ENCODE measurements at regions not wholly inside any gene's neighbourhood (a gene's known extent, or its start where the extent isn't known, plus 50 kb on each side); places are given as distances from the start of the nearest gene placed in this dataset.

DNA sequence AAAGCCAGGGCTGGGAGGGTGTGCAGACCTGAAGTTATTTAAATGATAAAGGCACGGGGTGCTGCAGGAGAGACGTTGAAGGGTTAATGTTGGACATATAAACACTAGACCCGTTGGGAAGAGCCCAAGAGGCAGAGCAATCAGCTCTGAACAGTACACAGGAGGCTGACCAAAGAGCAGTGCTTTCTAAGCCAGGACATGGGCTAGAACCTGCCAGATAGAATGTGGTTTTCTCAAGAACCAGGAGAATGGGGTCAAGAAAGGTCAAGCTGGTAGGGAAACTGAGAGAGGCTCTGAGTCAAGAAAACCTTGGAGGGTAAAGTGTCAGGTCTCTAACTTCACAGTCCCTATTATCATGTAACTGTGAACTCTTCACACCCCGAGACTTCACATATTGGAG is 143.2 kb upstream of the EEA1 start:
- H3K4me3 Mint-ChIP-seq: no peak overlapping the region

GRCh38 chr12:93073324-93073723 is 144.2 kb upstream of the EEA1 start:
- Mint-ChIP-seq H3K27me3 (ENCODE audit: low read depth) (peaks cover 5% of the 10 kb centered on the region), H3K27ac (no peak overlapping the region), H3K4me3 (no peak overlapping the region), H3K36me3 (ENCODE audit: low read depth) (no peaks in the 10 kb centered on the region), H3K4me1 (peaks cover 9% of the 10 kb centered on the region), H3K9me3 (peaks cover 6% of the 10 kb centered on the region)
- TF ChIP-seq, protein P1, sequence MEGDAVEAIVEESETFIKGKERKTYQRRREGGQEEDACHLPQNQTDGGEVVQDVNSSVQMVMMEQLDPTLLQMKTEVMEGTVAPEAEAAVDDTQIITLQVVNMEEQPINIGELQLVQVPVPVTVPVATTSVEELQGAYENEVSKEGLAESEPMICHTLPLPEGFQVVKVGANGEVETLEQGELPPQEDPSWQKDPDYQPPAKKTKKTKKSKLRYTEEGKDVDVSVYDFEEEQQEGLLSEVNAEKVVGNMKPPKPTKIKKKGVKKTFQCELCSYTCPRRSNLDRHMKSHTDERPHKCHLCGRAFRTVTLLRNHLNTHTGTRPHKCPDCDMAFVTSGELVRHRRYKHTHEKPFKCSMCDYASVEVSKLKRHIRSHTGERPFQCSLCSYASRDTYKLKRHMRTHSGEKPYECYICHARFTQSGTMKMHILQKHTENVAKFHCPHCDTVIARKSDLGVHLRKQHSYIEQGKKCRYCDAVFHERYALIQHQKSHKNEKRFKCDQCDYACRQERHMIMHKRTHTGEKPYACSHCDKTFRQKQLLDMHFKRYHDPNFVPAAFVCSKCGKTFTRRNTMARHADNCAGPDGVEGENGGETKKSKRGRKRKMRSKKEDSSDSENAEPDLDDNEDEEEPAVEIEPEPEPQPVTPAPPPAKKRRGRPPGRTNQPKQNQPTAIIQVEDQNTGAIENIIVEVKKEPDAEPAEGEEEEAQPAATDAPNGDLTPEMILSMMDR (IDR thresholded peaks at IDR 0.05; ENCODE audit: unreplicated experiment in 3 of 3): no peak

More for the DNA sequence above, 143.2 kb upstream of the EEA1 start:
- Mint-ChIP-seq H3K27me3 (ENCODE audit: low read depth) (peaks cover 5% of the 10 kb centered on the region), H3K27ac (no peak overlapping the region), H3K4me1 (no peaks in the 10 kb centered on the region), H3K9me3 (peaks cover 6% of the 10 kb centered on the region), H3K36me3 (ENCODE audit: low read depth) (no peaks in the 10 kb centered on the region)
- TF ChIP-seq, protein P1 (IDR thresholded peaks at IDR 0.05; ENCODE audit: unreplicated experiment in 3 of 3): no peak

DNA sequence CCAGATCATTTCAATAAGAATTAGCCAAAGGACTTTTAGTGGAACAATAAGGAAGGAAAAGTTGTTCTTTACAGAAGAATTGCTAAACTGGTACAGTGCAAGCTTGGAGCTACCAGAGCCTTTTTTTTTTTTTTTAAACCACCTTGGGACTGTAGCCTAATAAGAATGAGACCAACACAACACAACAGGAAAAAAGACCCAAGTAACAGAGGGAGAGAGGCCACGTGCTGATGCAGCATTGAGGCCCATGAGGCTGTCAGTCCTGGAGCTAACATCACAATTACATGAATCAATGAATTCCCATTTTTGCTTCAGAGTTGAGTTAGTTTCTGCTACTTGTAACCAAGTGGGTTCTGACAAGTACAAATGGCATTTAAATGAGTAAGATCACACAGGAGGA is 149.0 kb upstream of the EEA1 start:
- H3K4me3 Mint-ChIP-seq: no peak overlapping the region

DNA sequence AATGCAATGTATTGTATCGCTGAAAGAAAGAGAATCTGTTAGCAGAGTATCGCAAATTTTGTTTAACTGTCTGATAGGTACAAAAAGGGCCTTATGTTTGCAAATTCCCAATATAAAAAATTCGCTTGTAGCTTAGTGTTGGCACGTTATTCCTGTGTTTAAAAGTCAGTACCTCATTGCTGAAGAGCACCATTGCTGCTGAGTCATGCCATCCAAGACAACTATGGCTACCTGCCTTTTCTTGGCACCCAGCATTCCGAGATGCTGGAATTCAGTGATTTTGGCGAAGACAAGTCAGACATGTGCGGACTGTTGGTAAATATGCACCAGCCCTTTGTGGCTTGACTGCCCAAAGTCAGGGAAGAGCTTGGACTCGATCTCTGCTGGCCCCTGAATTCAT is 149.5 kb upstream of the EEA1 start:
- Mint-ChIP-seq H3K27ac (no peak overlapping the region), H3K4me1 (peaks cover 9% of the 10 kb centered on the region), H3K36me3 (ENCODE audit: low read depth) (peaks cover 3% of the 10 kb centered on the region), H3K4me3 (no peak overlapping the region), H3K9me3 (peaks cover 14% of the 10 kb centered on the region), H3K27me3 (ENCODE audit: low read depth) (no peaks in the 10 kb centered on the region)
- TF ChIP-seq, protein P1 (IDR thresholded peaks at IDR 0.05; ENCODE audit: unreplicated experiment in 3 of 3): no peak

More for the DNA sequence above, 149.0 kb upstream of the EEA1 start:
- peaks cover 3% of the 10 kb centered on the region for H3K36me3 Mint-ChIP-seq (ENCODE audit: low read depth)
- H3K4me1 Mint-ChIP-seq: peaks cover 9% of the 10 kb centered on the region
- H3K27ac Mint-ChIP-seq: no peak overlapping the region
- H3K9me3 Mint-ChIP-seq: peaks cover 14% of the 10 kb centered on the region
- TF ChIP-seq, protein P1 (IDR thresholded peaks at IDR 0.05; ENCODE audit: unreplicated experiment in 3 of 3): no peak
- no peaks in the 10 kb centered on the region for H3K27me3 Mint-ChIP-seq (ENCODE audit: low read depth)

DNA sequence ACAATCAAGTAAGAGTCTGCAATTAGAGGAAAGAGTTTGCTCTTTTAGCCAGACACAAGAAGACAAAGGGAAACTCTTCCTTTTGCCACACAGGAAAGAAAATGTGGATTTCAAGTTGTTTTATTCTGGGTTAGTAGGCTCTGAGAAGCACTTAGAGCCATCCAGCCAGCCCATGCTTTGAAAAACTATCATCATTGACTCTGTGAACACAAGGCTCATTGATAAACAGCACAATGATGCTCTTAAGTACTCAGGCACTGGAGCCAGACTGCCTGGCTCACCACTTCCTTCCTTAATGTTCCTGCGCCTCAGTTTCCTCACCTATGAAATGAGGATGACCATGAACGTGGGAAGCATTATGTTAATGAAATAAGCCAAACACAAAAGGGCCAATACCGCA is 150.2 kb upstream of the EEA1 start:
- peaks cover 3% of the 10 kb centered on the region for H3K36me3 Mint-ChIP-seq (ENCODE audit: low read depth)
- H3K27ac Mint-ChIP-seq: no peak overlapping the region
- peaks cover 9% of the 10 kb centered on the region for H3K4me1 Mint-ChIP-seq
- peaks cover 14% of the 10 kb centered on the region for H3K9me3 Mint-ChIP-seq
- H3K4me3 Mint-ChIP-seq: no peak overlapping the region
- no peaks in the 10 kb centered on the region for H3K27me3 Mint-ChIP-seq (ENCODE audit: low read depth)
- TF ChIP-seq, protein P1 (IDR thresholded peaks at IDR 0.05; ENCODE audit: unreplicated experiment in 3 of 3): no peak

GRCh38 chr12:93079976-93080375 is 150.9 kb upstream of the EEA1 start:
- H3K4me3 Mint-ChIP-seq: no peak overlapping the region

More at GRCh38 chr12:93079976-93080375, 150.9 kb upstream of the EEA1 start:
- H3K27ac Mint-ChIP-seq: no peak overlapping the region
- peaks cover 3% of the 10 kb centered on the region for H3K36me3 Mint-ChIP-seq (ENCODE audit: low read depth)
- TF ChIP-seq, protein P1 (IDR thresholded peaks at IDR 0.05; ENCODE audit: unreplicated experiment in 3 of 3): no peak
- peaks cover 14% of the 10 kb centered on the region for H3K9me3 Mint-ChIP-seq
- H3K27me3 Mint-ChIP-seq (ENCODE audit: low read depth): no peaks in the 10 kb centered on the region
- peaks cover 9% of the 10 kb centered on the region for H3K4me1 Mint-ChIP-seq

All from nephron (organoid).